Lower leg skin (tissue), 3 donors: ENCODE measurements at regions not wholly inside any gene's neighbourhood (a gene's known extent, or its start where the extent isn't known, plus 50 kb on each side); places are given as distances from the start of the nearest gene placed in this dataset.

Source experiments
- CTCF ChIP-seq, 3 donors: fragments of 450-650 bp; IDR thresholded peaks; one replicate each; pipeline ENCODE4 v1.5.1; 2016; ENCODE audit warnings: antibody characterized with exemption in 3 of 3, mild to moderate bottlenecking in 3 of 3, moderate library complexity in 2 of 3
- POLR2A ChIP-seq, 2 donors: fragments of 450-650 bp; IDR thresholded peaks; one replicate each; pipeline ENCODE4 v1.6.1; 2016 to 2017; ENCODE audit warnings: antibody characterized with exemption in 2 of 2, mild to moderate bottlenecking in 1 of 2, moderate library complexity in 1 of 2

- TF ChIP-seq POLR2A (IDR thresholded peaks at IDR 0.05) = no peak
- TF ChIP-seq CTCF (IDR thresholded peaks at IDR 0.05) = no peak
Observed at GRCh38 chr1:29865051-29865450, 628.7 kb downstream of the PTPRU start.
